ENCODE measurements at regions not wholly inside any gene's neighbourhood (a gene's known extent, or its start where the extent isn't known, plus 50 kb on each side); places are given as distances from the start of the nearest gene placed in this dataset.

- H3K36me3 ChIP-seq (replicated peaks; ENCODE audit: low read depth, low read length), result no peaks in the 10 kb centered on the region
- TF ChIP-seq CTCF (IDR thresholded peaks at IDR 0.05; ENCODE audit: low read depth, low read length) (no peak), EZH2phosphoT487 (IDR thresholded peaks at IDR 0.05; ENCODE audit: low read depth) (no peak)
Measured at GRCh38 chr7:42489299-42489698, 252.3 kb upstream of the GLI3 start.

GRCh38 chr7:42485301-42485766 is 248.3 kb upstream of the GLI3 start:
- no peaks in the 10 kb centered on the region for H3K36me3 ChIP-seq (replicated peaks; ENCODE audit: low read depth, low read length)
- no peaks in the 10 kb centered on the region for H3K79me2 ChIP-seq (ENCODE audit: low read length)
- no peaks in the 10 kb centered on the region for H3K4me1 ChIP-seq (ENCODE audit: low read length)
- no peaks in the 10 kb centered on the region for H3K9me3 ChIP-seq (ENCODE audit: insufficient read depth, low read length)
- no peaks in the 10 kb centered on the region for H3K27me3 ChIP-seq (ENCODE audit: low read depth, low read length)
- no peak overlapping the region for H3K4me3 ChIP-seq (ENCODE audit: low read length)
- no peaks in the 10 kb centered on the region for H4K20me1 ChIP-seq (ENCODE audit: insufficient read depth, low read length)
- H3K27ac ChIP-seq (ENCODE audit: low read length), result no peak overlapping the region
- H2AFZ ChIP-seq (ENCODE audit: low read depth, low read length), result no peak overlapping the region
- H3K9ac ChIP-seq (ENCODE audit: low read length), result no peak overlapping the region
- no peak overlapping the region for H3K4me2 ChIP-seq (ENCODE audit: low read length)
- TF ChIP-seq CTCF (IDR thresholded peaks at IDR 0.05; ENCODE audit: low read depth, low read length) (no peak), EZH2phosphoT487 (IDR thresholded peaks at IDR 0.05; ENCODE audit: low read depth) (no peak)

More at GRCh38 chr7:42489299-42489698, 252.3 kb upstream of the GLI3 start:
- Histone ChIP-seq H3K79me2 (ENCODE audit: low read length) (no peaks in the 10 kb centered on the region), H3K27me3 (ENCODE audit: low read depth, low read length) (no peaks in the 10 kb centered on the region), H3K4me2 (ENCODE audit: low read length) (no peak overlapping the region), H3K4me3 (ENCODE audit: low read length) (no peak overlapping the region), H3K4me1 (ENCODE audit: low read length) (no peaks in the 10 kb centered on the region), H3K9me3 (ENCODE audit: insufficient read depth, low read length) (no peaks in the 10 kb centered on the region), H3K9ac (ENCODE audit: low read length) (no peak overlapping the region), H4K20me1 (ENCODE audit: insufficient read depth, low read length) (no peaks in the 10 kb centered on the region), H2AFZ (ENCODE audit: low read depth, low read length) (no peak overlapping the region), H3K27ac (ENCODE audit: low read length) (no peak overlapping the region)

- no peak overlapping the region for H3K4me3 ChIP-seq (ENCODE audit: low read length)
- no peaks in the 10 kb centered on the region for H3K79me2 ChIP-seq (ENCODE audit: low read length)
- no peaks in the 10 kb centered on the region for H3K9me3 ChIP-seq (ENCODE audit: insufficient read depth, low read length)
- no peaks in the 10 kb centered on the region for H3K4me1 ChIP-seq (ENCODE audit: low read length)
- H3K27ac ChIP-seq (ENCODE audit: low read length), result no peak overlapping the region
- no peaks in the 10 kb centered on the region for H3K36me3 ChIP-seq (replicated peaks; ENCODE audit: low read depth, low read length)
- no peaks in the 10 kb centered on the region for H4K20me1 ChIP-seq (ENCODE audit: insufficient read depth, low read length)
- no peak overlapping the region for H3K4me2 ChIP-seq (ENCODE audit: low read length)
- no peak overlapping the region for H3K9ac ChIP-seq (ENCODE audit: low read length)
- no peak overlapping the region for H2AFZ ChIP-seq (ENCODE audit: low read depth, low read length)
- no peaks in the 10 kb centered on the region for H3K27me3 ChIP-seq (ENCODE audit: low read depth, low read length)
- TF ChIP-seq CTCF (IDR thresholded peaks at IDR 0.05; ENCODE audit: low read depth, low read length), result no peak
- no peak for TF ChIP-seq EZH2phosphoT487 (IDR thresholded peaks at IDR 0.05; ENCODE audit: low read depth)
Measured at GRCh38 chr7:42483886-42484285, 246.9 kb upstream of the GLI3 start.

- H4K20me1 ChIP-seq (ENCODE audit: insufficient read depth, low read length), result no peaks in the 10 kb centered on the region
- H2AFZ ChIP-seq (ENCODE audit: low read depth, low read length), result no peak overlapping the region
Measured at GRCh38 chr7:42479816-42480633, 243.0 kb upstream of the GLI3 start.

More at GRCh38 chr7:42479816-42480633, 243.0 kb upstream of the GLI3 start:
- Histone ChIP-seq H3K27me3 (ENCODE audit: low read depth, low read length) (no peaks in the 10 kb centered on the region), H3K36me3 (replicated peaks; ENCODE audit: low read depth, low read length) (no peaks in the 10 kb centered on the region), H3K4me1 (ENCODE audit: low read length) (no peaks in the 10 kb centered on the region), H3K4me2 (ENCODE audit: low read length) (no peak overlapping the region), H3K9ac (ENCODE audit: low read length) (no peak overlapping the region), H3K9me3 (ENCODE audit: insufficient read depth, low read length) (no peaks in the 10 kb centered on the region), H3K79me2 (ENCODE audit: low read length) (no peaks in the 10 kb centered on the region), H3K27ac (ENCODE audit: low read length) (no peak overlapping the region), H3K4me3 (ENCODE audit: low read length) (no peak overlapping the region)
- TF ChIP-seq EZH2phosphoT487 (IDR thresholded peaks at IDR 0.05; ENCODE audit: low read depth) (no peak), CTCF (IDR thresholded peaks at IDR 0.05; ENCODE audit: low read depth, low read length) (no peak)
